Stomach (tissue), 4 donors: ENCODE measurements at regions not wholly inside any gene's neighbourhood (a gene's known extent, or its start where the extent isn't known, plus 50 kb on each side); places are given as distances from the start of the nearest gene placed in this dataset.

ENCODE experiments used
- POLR2AphosphoS5 ChIP-seq, 3 donors: sonication (generic); formaldehyde crosslinking; IDR thresholded peaks; one replicate each; pipeline ENCODE4 v1.6.1; 2016; ENCODE audit warnings: antibody characterized with exemption in 3 of 3
- TF ChIP-seq, protein P1 (sequence below), 7 experiments: fragments of 450-650 bp in 4 of 7; fragments of 200-600 bp in 3 of 7; sonication (generic) in 3 of 7; IDR thresholded peaks; one replicate each; pipeline ENCODE4 v1.5.1; 2016 to 2019; ENCODE audit warnings: antibody characterized with exemption in 7 of 7, control low read depth in 2 of 7, mild to moderate bottlenecking in 1 of 7

DNA sequence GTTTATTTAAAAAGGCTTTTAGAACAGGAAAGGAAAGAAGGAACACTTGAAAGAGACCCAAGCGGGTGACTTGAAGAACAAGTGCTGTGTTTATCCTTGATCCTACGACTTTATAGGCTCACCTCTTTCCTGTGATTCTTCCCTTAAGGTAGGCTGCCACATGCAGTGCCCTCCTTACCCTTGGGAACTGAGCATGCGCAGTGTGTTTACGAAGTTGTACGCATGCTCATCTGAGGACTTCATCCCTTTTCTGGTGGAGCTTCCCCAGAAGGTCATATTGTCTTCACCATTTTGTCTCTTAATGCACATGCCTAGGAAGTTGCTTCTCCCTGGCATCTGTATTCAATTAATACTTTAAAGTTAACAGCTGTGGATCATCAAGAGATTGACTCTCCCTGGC, 49.9 kb upstream of the VOPP1 start:
- TF ChIP-seq, protein P1, sequence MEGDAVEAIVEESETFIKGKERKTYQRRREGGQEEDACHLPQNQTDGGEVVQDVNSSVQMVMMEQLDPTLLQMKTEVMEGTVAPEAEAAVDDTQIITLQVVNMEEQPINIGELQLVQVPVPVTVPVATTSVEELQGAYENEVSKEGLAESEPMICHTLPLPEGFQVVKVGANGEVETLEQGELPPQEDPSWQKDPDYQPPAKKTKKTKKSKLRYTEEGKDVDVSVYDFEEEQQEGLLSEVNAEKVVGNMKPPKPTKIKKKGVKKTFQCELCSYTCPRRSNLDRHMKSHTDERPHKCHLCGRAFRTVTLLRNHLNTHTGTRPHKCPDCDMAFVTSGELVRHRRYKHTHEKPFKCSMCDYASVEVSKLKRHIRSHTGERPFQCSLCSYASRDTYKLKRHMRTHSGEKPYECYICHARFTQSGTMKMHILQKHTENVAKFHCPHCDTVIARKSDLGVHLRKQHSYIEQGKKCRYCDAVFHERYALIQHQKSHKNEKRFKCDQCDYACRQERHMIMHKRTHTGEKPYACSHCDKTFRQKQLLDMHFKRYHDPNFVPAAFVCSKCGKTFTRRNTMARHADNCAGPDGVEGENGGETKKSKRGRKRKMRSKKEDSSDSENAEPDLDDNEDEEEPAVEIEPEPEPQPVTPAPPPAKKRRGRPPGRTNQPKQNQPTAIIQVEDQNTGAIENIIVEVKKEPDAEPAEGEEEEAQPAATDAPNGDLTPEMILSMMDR (IDR thresholded peaks at IDR 0.05): no peak
- TF ChIP-seq POLR2AphosphoS5 (IDR thresholded peaks at IDR 0.05): no peak
